ENCODE measurements at regions not wholly inside any gene's neighbourhood (a gene's known extent, or its start where the extent isn't known, plus 50 kb on each side); places are given as distances from the start of the nearest gene placed in this dataset.

DNA sequence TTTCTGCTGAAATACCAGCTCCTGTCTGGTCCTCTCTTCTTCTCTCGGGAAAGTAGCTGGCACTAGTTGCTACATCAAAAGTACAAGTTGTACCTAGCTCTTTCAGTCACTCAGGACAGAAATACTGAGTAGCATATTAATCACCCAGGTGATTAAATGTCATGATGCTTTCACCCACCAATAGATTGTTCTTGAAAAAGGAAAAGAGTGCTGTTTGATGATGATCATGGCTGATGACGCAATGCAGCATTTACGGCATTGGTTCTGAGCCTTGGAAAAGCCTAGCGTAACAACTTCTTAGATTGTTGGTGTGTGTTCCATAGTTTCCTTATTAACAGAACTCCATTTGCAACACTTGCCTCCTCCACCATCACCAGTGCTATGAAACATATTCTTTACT is 190.7 kb downstream of the CDH7 start:
- TF ChIP-seq EZH2 (IDR thresholded peaks at IDR 0.05) (no peak), POLR2AphosphoS5 (IDR thresholded peaks at IDR 0.05; ENCODE audit: borderline replicate concordance, low read depth, low read length) (no peak), FOXP2 (optimal IDR thresholded peaks at IDR 0.05; ENCODE audit: control extremely low read depth, extremely low read length, insufficient read depth) (no peak)
